ENCODE measurements at regions not wholly inside any gene's neighbourhood (a gene's known extent, or its start where the extent isn't known, plus 50 kb on each side); places are given as distances from the start of the nearest gene placed in this dataset.

GRCh38 chr2:2400286-2401038 is 69.4 kb upstream of the MYT1L start:
- TF ChIP-seq POLR2A (IDR thresholded peaks at IDR 0.05) (no peak), CTCF (IDR thresholded peaks at IDR 0.05) (no peak)
